SK-N-SH (cell line): ENCODE measurements at regions not wholly inside any gene's neighbourhood (a gene's known extent, or its start where the extent isn't known, plus 50 kb on each side); places are given as distances from the start of the nearest gene placed in this dataset.

Experiments used
- CTCF ChIA-PET: fragments of 300-600, 350-600 bp; formaldehyde crosslinking; extraction: SDS; loops from one replicate; lab custom pipeline; 2021; lab: Yijun Ruan, JAX
- POLR2A ChIA-PET: fragments of 350-600 bp; sonication (Branson Sonifier 250); formaldehyde crosslinking; extraction: SDS; loops from one replicate; lab custom pipeline; 2020; ENCODE audit warnings: antibody characterized with exemption, inconsistent platforms; lab: Yijun Ruan, JAX
- DNase-seq: peaks from one replicate; pipeline ENCODE4 v3.0.0; 2012
- H2AFZ ChIP-seq: fragments of 200-600 bp; sonication (generic); 2 replicates; pipeline ENCODE4 v1.8.1; 2016; ENCODE audit warnings: antibody characterized with exemption, mild to moderate bottlenecking, low read depth
- H3F3A ChIP-seq: fragments of 200-600 bp; sonication (generic); replicated peaks from 2 replicates; pipeline ENCODE3; 2016; ENCODE audit warnings: antibody characterized with exemption, mild to moderate bottlenecking; ENCODE audit not compliant: insufficient read depth
- H3K27ac ChIP-seq, 2 experiments: fragments of 200-500 bp in 1 of 2; fragments of 200-600 bp in 1 of 2; sonication (Bioruptor generic) in 1 of 2; sonication (generic), shearing (Covaris generic) in 1 of 2; 2 replicates each; pipeline versions ENCODE4 v1.5.1 to v1.6.1; 2014 to 2016; ENCODE audit warnings: low read depth in 2 of 2, inconsistent platforms in 1 of 2, low read length in 1 of 2, mild to moderate bottlenecking in 1 of 2, mixed read lengths in 1 of 2
- H3K27me3 ChIP-seq: fragments of 200-600 bp; sonication (generic), shearing (Covaris generic); 2 replicates; pipeline ENCODE4 v1.6.1; 2016; ENCODE audit warnings: mixed run types; ENCODE audit not compliant: insufficient read depth
- H3K36me3 ChIP-seq, 2 experiments: fragments of 200-500 bp in 1 of 2; fragments of 200-600 bp in 1 of 2; sonication (Bioruptor generic) in 1 of 2; sonication (generic) in 1 of 2; replicated peaks in 1 of 2; 2 replicates each; pipeline versions ENCODE3 to v1.5.1; 2014 to 2016; ENCODE audit warnings: low read length in 1 of 2, mild to moderate bottlenecking in 1 of 2; ENCODE audit not compliant: insufficient read depth in 2 of 2, control insufficient read depth in 1 of 2
- H3K4me1 ChIP-seq, 2 experiments: fragments of 200-500 bp in 1 of 2; fragments of 200-600 bp in 1 of 2; sonication (Bioruptor generic) in 1 of 2; sonication (generic), shearing (Covaris generic) in 1 of 2; 2 replicates each; pipeline versions ENCODE4 v1.5.1 to v1.6.1; 2014 to 2016; ENCODE audit warnings: low read depth in 1 of 2, low read length in 1 of 2, mixed run types in 1 of 2; ENCODE audit not compliant: insufficient read depth in 2 of 2, control insufficient read depth in 1 of 2
- H3K4me2 ChIP-seq: fragments of 200-600 bp; sonication (generic), shearing (Covaris generic); 2 replicates; pipeline ENCODE4 v1.6.1; 2017; ENCODE audit warnings: mixed run types
- H3K4me3 ChIP-seq, 2 experiments: fragments of 200-500 bp in 1 of 2; fragments of 200-600 bp in 1 of 2; sonication (Bioruptor generic) in 1 of 2; sonication (generic), shearing (Covaris generic) in 1 of 2; 2 replicates each; pipeline versions ENCODE4 v1.5.1 to v1.8.1; 2014 to 2016; ENCODE audit warnings: low read depth in 2 of 2, inconsistent platforms in 1 of 2, low read length in 1 of 2, mild to moderate bottlenecking in 1 of 2, mixed read lengths in 1 of 2, moderate library complexity in 1 of 2
- H3K79me2 ChIP-seq: fragments of 200-600 bp; sonication (generic); 2 replicates; pipeline ENCODE4 v1.8.1; 2017; ENCODE audit warnings: mild to moderate bottlenecking; ENCODE audit not compliant: insufficient read depth
- H3K9ac ChIP-seq: fragments of 200-600 bp; sonication (generic); 2 replicates; pipeline ENCODE4 v1.6.1; 2017; ENCODE audit warnings: mixed run types
- H3K9me2 ChIP-seq: fragments of 200-600 bp; sonication (generic); 2 replicates; pipeline ENCODE4 v1.6.1; 2017; ENCODE audit warnings: mixed run types
- H3K9me3 ChIP-seq: fragments of 200-600 bp; sonication (generic); 2 replicates; pipeline ENCODE4 v1.6.1; 2017; ENCODE audit warnings: mixed run types, mild to moderate bottlenecking, moderate library complexity
- H4K20me1 ChIP-seq: fragments of 200-600 bp; sonication (generic); 2 replicates; pipeline ENCODE4 v1.6.1; 2017; ENCODE audit warnings: mild to moderate bottlenecking, mixed run types; ENCODE audit not compliant: insufficient read depth
- EZH2phosphoT487 ChIP-seq: fragments of 200-600 bp; sonication (generic); IDR thresholded peaks from 2 replicates; pipeline ENCODE4 v1.6.1; 2017; ENCODE audit warnings: low read depth, mixed run types, mild to moderate bottlenecking, antibody characterized with exemption, moderate library complexity, borderline replicate concordance
- FOSL2 ChIP-seq: IDR thresholded peaks from 2 replicates; pipeline ENCODE4 v1.4.0; 2012; ENCODE audit warnings: low read depth, mild to moderate bottlenecking, moderate library complexity, borderline replicate concordance
- FOXJ3 ChIP-seq: sonication (generic); formaldehyde crosslinking; IDR thresholded peaks from 2 replicates; pipeline ENCODE4 v1.5.1; 2020; ENCODE audit warnings: mild to moderate bottlenecking, missing genetic modification reagents
- GATA2 ChIP-seq: sonication (generic); formaldehyde crosslinking; IDR thresholded peaks from 2 replicates; pipeline ENCODE4 v1.5.0; 2020; ENCODE audit warnings: mild to moderate bottlenecking, missing genetic modification reagents
- MXI1 ChIP-seq: IDR thresholded peaks from 2 replicates; pipeline ENCODE4 v1.6.1; 2012; ENCODE audit warnings: mild to moderate bottlenecking, low read depth, low read length, improper control_type of control experiment
- NRF1 ChIP-seq: IDR thresholded peaks from 2 replicates; pipeline ENCODE4 v1.6.1; 2012; ENCODE audit warnings: low read depth, mild to moderate bottlenecking, low read length
- RFX5 ChIP-seq: IDR thresholded peaks from 2 replicates; pipeline ENCODE4 v1.6.1; 2012; ENCODE audit warnings: mild to moderate bottlenecking, improper control_type of control experiment, low read length
- TAF1 ChIP-seq: IDR thresholded peaks from 2 replicates; pipeline ENCODE4 v1.6.1; 2012; ENCODE audit warnings: low read depth, mild to moderate bottlenecking, low read length, moderate library complexity, borderline replicate concordance
- TEAD4 ChIP-seq: IDR thresholded peaks from 2 replicates; pipeline ENCODE4 v1.4.0; 2012; ENCODE audit warnings: mild to moderate bottlenecking, borderline replicate concordance; ENCODE audit not compliant: insufficient read depth
- YY1 ChIP-seq: IDR thresholded peaks from 2 replicates; pipeline ENCODE4 v1.4.0; 2012; ENCODE audit warnings: low read depth, mild to moderate bottlenecking
- WGBS: methylation state at CpG from one replicate; pipeline ENCODE4 v1.1.6; 2017; ENCODE audit warnings: low lambda C conversion rate; 5-methylcytosine and 5-hydroxymethylcytosine counted together
- TF ChIP-seq, protein P1 (sequence below): IDR thresholded peaks from 2 replicates; pipeline ENCODE4 v1.4.0; 2012; ENCODE audit warnings: low read depth, borderline replicate concordance
- TF ChIP-seq, protein P2 (sequence below): fragments of 150-350 bp; IDR thresholded peaks from 2 replicates; pipeline ENCODE4 v1.6.1; 2016; ENCODE audit warnings: mild to moderate bottlenecking, low read depth, low read length
- TF ChIP-seq, protein P3 (sequence below): fragments of 150-350 bp; IDR thresholded peaks from 2 replicates; pipeline ENCODE4 v1.6.1; 2017; ENCODE audit warnings: antibody characterized with exemption, low read length, low read depth, borderline replicate concordance
- TF ChIP-seq, protein P4 (sequence below): IDR thresholded peaks from 2 replicates; pipeline ENCODE4 v1.6.1; 2012; ENCODE audit warnings: mild to moderate bottlenecking, low read depth, low read length, moderate library complexity
- TF ChIP-seq, protein P5 (sequence below): IDR thresholded peaks from 2 replicates; pipeline ENCODE4; 2012
- TF ChIP-seq, protein P6 (sequence below): IDR thresholded peaks from 2 replicates; pipeline ENCODE4 v1.4.0; 2012; ENCODE audit warnings: low read depth, borderline replicate concordance

DNA sequence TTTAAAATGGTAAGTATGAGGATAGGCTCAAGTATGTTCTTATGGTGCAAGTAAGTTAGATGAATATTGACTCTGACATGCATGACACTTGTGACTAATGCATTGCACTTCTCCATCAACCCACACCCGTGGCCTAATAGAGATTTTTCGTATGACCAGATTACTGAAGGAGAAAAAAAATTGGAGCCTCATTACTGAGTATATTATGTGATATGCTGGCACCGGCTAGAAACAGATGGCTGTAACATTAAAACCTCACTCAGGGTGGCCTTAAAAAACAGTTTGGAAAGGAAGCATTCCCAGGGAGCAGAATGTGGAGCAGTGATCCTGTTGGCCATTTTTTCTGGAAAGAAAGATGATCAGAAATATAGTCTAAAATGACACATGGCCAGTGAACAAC lies 766.4 kb downstream of the PRELID2 start:
- no peak overlapping the region for H3K4me3 ChIP-seq
- no peak for DNase-seq
- no peaks in the 10 kb centered on the region for H3K27me3 ChIP-seq
- no peaks in the 10 kb centered on the region for H3K36me3 ChIP-seq
- no peaks in the 10 kb centered on the region for H3K9me3 ChIP-seq
- TF ChIP-seq EZH2phosphoT487 (no peak), RFX5 (no peak)
- TF ChIP-seq, protein P1, sequence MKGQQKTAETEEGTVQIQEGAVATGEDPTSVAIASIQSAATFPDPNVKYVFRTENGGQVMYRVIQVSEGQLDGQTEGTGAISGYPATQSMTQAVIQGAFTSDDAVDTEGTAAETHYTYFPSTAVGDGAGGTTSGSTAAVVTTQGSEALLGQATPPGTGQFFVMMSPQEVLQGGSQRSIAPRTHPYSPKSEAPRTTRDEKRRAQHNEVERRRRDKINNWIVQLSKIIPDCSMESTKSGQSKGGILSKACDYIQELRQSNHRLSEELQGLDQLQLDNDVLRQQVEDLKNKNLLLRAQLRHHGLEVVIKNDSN: no peak
- no peak overlapping the region for H2AFZ ChIP-seq
- 28% methylated on average over 3 of the region's 3 CpGs for WGBS
- no peaks in the 10 kb centered on the region for H3K4me1 ChIP-seq
- H3K79me2 ChIP-seq: no peaks in the 10 kb centered on the region
- no peaks in the 10 kb centered on the region for H3K9me2 ChIP-seq
- no peak overlapping the region for H3K9ac ChIP-seq
- no peak overlapping the region for H3K4me2 ChIP-seq
- H3K27ac ChIP-seq: no peak overlapping the region
- POLR2A ChIA-PET: no interaction called here
- H3F3A ChIP-seq: no peaks in the 10 kb centered on the region
- CTCF ChIA-PET: no interaction called here
- H4K20me1 ChIP-seq: no peaks in the 10 kb centered on the region

DNA sequence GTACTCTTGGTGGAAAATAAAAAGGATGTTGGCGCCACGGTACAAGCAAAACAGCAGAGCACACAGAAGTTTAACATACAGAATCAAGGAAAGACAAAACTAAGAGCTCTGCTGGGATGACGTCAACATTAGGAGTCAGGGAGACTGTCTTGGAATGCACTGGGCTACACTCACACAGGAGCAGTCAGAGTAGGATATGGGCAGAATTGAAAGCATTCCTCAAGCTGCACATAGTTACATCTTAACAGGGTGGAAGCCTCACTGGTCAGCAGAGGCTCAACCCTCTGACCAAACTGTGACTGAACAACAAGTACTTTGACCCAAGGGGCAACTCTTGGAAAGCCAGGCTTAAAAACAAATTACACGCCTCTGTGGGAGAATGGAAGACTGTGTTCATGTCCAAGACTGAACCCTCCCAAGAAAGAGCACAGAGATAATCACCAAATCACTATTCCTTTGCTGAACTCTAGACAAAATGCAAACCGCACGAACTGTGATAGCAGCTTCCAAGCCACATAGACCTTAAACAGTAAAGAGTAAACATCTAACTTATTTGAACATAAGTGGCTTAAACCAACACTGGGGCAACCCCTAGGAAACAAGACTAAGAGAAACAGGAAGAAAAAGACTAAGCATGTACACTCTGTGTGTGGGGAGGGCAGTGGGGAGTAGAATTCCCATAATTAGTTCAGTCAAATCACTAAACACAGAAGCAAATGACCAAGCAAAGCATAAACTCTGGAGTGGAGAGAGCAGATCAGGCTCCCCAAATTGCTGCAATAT lies 772.7 kb downstream of the PRELID2 start:
- Histone ChIP-seq H3K27me3 (no peaks in the 10 kb centered on the region), H3K9ac (no peak overlapping the region), H3K9me2 (no peaks in the 10 kb centered on the region), H3F3A (no peaks in the 10 kb centered on the region), H3K36me3 (no peaks in the 10 kb centered on the region), H4K20me1 (no peaks in the 10 kb centered on the region), H3K27ac (no peak overlapping the region), H3K4me2 (no peak overlapping the region), H3K4me1 (no peaks in the 10 kb centered on the region), H3K79me2 (no peaks in the 10 kb centered on the region), H3K4me3 (no peak overlapping the region), H3K9me3 (no peaks in the 10 kb centered on the region), H2AFZ (no peak overlapping the region)
- POLR2A ChIA-PET: no interaction called here
- WGBS: 49% methylated on average over 6 of the region's 6 CpGs
- DNase-seq: no peak
- CTCF ChIA-PET: no interaction called here
- no peak for TF ChIP-seq MXI1
- TF ChIP-seq TAF1: no peak
- no peak for TF ChIP-seq FOXJ3 (CRISPR knock-in tag)
- no peak for TF ChIP-seq GATA2 (CRISPR knock-in tag)
- no peak for TF ChIP-seq RFX5
- TF ChIP-seq, protein P2, sequence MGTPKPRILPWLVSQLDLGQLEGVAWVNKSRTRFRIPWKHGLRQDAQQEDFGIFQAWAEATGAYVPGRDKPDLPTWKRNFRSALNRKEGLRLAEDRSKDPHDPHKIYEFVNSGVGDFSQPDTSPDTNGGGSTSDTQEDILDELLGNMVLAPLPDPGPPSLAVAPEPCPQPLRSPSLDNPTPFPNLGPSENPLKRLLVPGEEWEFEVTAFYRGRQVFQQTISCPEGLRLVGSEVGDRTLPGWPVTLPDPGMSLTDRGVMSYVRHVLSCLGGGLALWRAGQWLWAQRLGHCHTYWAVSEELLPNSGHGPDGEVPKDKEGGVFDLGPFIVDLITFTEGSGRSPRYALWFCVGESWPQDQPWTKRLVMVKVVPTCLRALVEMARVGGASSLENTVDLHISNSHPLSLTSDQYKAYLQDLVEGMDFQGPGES: no peak
- TF ChIP-seq, protein P3, sequence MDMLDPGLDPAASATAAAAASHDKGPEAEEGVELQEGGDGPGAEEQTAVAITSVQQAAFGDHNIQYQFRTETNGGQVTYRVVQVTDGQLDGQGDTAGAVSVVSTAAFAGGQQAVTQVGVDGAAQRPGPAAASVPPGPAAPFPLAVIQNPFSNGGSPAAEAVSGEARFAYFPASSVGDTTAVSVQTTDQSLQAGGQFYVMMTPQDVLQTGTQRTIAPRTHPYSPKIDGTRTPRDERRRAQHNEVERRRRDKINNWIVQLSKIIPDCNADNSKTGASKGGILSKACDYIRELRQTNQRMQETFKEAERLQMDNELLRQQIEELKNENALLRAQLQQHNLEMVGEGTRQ: no peak
- TF ChIP-seq TEAD4: no peak
- no peak for TF ChIP-seq YY1
- no peak for TF ChIP-seq NRF1
- TF ChIP-seq FOSL2: no peak
- TF ChIP-seq, protein P4, sequence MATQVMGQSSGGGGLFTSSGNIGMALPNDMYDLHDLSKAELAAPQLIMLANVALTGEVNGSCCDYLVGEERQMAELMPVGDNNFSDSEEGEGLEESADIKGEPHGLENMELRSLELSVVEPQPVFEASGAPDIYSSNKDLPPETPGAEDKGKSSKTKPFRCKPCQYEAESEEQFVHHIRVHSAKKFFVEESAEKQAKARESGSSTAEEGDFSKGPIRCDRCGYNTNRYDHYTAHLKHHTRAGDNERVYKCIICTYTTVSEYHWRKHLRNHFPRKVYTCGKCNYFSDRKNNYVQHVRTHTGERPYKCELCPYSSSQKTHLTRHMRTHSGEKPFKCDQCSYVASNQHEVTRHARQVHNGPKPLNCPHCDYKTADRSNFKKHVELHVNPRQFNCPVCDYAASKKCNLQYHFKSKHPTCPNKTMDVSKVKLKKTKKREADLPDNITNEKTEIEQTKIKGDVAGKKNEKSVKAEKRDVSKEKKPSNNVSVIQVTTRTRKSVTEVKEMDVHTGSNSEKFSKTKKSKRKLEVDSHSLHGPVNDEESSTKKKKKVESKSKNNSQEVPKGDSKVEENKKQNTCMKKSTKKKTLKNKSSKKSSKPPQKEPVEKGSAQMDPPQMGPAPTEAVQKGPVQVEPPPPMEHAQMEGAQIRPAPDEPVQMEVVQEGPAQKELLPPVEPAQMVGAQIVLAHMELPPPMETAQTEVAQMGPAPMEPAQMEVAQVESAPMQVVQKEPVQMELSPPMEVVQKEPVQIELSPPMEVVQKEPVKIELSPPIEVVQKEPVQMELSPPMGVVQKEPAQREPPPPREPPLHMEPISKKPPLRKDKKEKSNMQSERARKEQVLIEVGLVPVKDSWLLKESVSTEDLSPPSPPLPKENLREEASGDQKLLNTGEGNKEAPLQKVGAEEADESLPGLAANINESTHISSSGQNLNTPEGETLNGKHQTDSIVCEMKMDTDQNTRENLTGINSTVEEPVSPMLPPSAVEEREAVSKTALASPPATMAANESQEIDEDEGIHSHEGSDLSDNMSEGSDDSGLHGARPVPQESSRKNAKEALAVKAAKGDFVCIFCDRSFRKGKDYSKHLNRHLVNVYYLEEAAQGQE: no peak
- TF ChIP-seq, protein P5, sequence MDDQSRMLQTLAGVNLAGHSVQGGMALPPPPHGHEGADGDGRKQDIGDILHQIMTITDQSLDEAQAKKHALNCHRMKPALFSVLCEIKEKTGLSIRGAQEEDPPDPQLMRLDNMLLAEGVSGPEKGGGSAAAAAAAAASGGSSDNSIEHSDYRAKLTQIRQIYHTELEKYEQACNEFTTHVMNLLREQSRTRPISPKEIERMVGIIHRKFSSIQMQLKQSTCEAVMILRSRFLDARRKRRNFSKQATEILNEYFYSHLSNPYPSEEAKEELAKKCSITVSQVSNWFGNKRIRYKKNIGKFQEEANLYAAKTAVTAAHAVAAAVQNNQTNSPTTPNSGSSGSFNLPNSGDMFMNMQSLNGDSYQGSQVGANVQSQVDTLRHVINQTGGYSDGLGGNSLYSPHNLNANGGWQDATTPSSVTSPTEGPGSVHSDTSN: no peak
- TF ChIP-seq, protein P6, sequence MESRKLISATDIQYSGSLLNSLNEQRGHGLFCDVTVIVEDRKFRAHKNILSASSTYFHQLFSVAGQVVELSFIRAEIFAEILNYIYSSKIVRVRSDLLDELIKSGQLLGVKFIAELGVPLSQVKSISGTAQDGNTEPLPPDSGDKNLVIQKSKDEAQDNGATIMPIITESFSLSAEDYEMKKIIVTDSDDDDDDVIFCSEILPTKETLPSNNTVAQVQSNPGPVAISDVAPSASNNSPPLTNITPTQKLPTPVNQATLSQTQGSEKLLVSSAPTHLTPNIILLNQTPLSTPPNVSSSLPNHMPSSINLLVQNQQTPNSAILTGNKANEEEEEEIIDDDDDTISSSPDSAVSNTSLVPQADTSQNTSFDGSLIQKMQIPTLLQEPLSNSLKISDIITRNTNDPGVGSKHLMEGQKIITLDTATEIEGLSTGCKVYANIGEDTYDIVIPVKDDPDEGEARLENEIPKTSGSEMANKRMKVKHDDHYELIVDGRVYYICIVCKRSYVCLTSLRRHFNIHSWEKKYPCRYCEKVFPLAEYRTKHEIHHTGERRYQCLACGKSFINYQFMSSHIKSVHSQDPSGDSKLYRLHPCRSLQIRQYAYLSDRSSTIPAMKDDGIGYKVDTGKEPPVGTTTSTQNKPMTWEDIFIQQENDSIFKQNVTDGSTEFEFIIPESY: no peak
